Stomach smooth muscle (tissue), 2 donors: ENCODE measurements at regions not wholly inside any gene's neighbourhood (a gene's known extent, or its start where the extent isn't known, plus 50 kb on each side); places are given as distances from the start of the nearest gene placed in this dataset.

Experiments used
- H3K27ac ChIP-seq: one replicate; pipeline ENCODE4 v1.7.0; 2013; ENCODE audit warnings: mild to moderate bottlenecking, low read length, inconsistent platforms
- H3K27me3 ChIP-seq, 2 donors: one replicate each; pipeline ENCODE4 v1.7.0; 2013; ENCODE audit warnings: low read length in 2 of 2; ENCODE audit not compliant: insufficient read depth in 2 of 2, control insufficient read depth in 1 of 2
- H3K36me3 ChIP-seq, 2 donors: one replicate each; pipeline ENCODE4 v1.7.0; 2013; ENCODE audit warnings: low read length in 2 of 2; ENCODE audit not compliant: control insufficient read depth in 2 of 2, insufficient read depth in 2 of 2
- H3K4me1 ChIP-seq: one replicate; pipeline ENCODE4 v1.7.0; 2013; ENCODE audit warnings: low read length; ENCODE audit not compliant: control insufficient read depth, insufficient read depth
- H3K4me3 ChIP-seq, 2 donors: one replicate each; pipeline ENCODE4 v1.7.0; 2013; ENCODE audit warnings: low read length in 2 of 2
- H3K9ac ChIP-seq, 2 donors: one replicate each; pipeline ENCODE4 v1.7.0; 2013; ENCODE audit warnings: low read length in 2 of 2, mild to moderate bottlenecking in 1 of 2
- H3K9me3 ChIP-seq, 2 donors: one replicate each; pipeline ENCODE4 v1.7.0; 2013; ENCODE audit warnings: low read length in 2 of 2; ENCODE audit not compliant: control insufficient read depth in 2 of 2
- donor health status: healthy.
- donor health status: Pancreatic carcinoma.

DNA sequence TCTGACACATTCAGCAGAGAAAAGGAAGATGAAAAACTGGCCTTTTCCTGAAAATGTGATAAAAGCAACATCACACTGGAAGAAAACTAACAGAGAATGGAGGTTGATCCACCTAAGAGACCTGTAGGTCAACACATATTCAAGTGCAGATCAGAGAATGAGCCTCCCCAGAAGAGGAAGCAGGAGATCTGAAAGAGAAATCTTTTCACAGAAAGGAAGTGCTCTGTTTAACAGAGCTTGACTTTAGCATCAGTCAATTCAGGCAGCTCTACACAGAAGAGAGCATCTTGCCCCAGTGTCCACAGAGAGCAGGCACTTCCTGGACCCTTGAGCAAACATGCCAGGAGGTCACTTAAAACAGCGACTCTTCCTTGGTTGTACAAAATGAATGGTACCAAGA, 655.4 kb upstream of the GBE1 start:
- H3K4me1 ChIP-seq, result no peaks in the 10 kb centered on the region
- H3K36me3 ChIP-seq, result no peaks in the 10 kb centered on the region
- no peaks in the 10 kb centered on the region for H3K27me3 ChIP-seq
- H3K9me3 ChIP-seq, result no peaks in the 10 kb centered on the region
- H3K4me3 ChIP-seq, result no peak overlapping the region
- H3K9ac ChIP-seq, result no peak overlapping the region
- H3K27ac ChIP-seq, result no peak overlapping the region

DNA sequence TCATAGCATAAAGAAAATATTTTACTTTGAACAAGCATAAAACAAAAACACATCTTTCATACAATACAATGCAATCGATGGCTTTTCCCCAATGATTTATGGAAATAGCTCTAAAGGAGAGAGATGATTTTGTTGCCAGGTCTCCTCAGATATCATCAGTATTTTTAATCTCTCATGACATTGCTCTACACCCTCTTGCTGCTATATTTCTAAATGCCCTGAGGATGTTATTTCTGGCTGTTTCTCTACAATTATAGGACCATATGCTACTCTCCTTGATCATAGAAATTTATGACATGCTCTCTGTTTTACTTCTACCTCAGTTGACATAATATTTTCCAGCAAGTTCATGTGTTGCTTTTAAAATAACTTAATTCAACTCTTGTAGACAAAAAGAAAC, 654.9 kb upstream of the GBE1 start:
- Histone ChIP-seq H3K9ac (no peak overlapping the region), H3K4me3 (no peak overlapping the region), H3K9me3 (no peaks in the 10 kb centered on the region), H3K27ac (no peak overlapping the region), H3K27me3 (no peaks in the 10 kb centered on the region), H3K36me3 (no peaks in the 10 kb centered on the region), H3K4me1 (no peaks in the 10 kb centered on the region)

DNA sequence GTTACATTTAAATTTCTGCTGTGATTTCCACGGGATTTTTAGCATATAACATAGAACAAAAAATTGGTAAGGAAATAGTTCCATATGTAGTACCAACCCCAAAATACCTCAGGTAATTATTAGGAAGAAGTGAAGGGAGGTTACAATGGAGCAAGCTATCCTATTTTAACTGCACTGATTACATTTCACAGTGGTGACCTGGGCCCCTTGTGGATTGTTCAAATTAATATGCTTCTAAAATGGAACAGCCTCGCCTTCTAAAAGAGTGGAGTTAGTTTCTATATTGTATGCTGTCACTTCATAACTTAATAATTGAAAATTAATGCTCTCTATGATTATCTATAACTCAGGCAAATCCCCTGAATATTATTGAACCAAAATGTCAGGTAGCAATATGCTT, 651.7 kb upstream of the GBE1 start:
- H3K27me3 ChIP-seq, result no peaks in the 10 kb centered on the region
- no peak overlapping the region for H3K9ac ChIP-seq
- no peaks in the 10 kb centered on the region for H3K36me3 ChIP-seq
- H3K4me3 ChIP-seq, result no peak overlapping the region
- H3K27ac ChIP-seq, result no peak overlapping the region
- no peaks in the 10 kb centered on the region for H3K9me3 ChIP-seq
- no peaks in the 10 kb centered on the region for H3K4me1 ChIP-seq

DNA sequence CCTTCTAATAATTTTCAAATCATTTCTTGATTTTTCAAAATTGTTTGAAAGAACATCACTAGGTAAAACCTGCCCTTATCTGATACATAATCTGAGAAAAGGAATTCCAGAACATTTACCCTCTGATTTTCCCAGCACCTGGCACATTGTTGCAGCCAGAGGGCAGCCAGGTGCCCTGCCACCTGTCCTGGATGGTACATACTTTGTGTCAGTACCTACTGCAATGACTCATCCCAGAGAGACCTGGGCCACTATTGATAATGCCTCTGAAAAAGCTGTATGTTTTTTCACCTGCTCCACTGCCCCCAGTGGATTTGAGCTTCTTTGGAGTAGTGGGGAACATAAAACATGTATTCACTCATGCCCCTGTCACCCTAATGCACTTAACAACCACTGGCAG, 648.9 kb upstream of the GBE1 start:
- no peak overlapping the region for H3K4me3 ChIP-seq
- H3K9me3 ChIP-seq, result no peaks in the 10 kb centered on the region
- no peak overlapping the region for H3K9ac ChIP-seq

DNA sequence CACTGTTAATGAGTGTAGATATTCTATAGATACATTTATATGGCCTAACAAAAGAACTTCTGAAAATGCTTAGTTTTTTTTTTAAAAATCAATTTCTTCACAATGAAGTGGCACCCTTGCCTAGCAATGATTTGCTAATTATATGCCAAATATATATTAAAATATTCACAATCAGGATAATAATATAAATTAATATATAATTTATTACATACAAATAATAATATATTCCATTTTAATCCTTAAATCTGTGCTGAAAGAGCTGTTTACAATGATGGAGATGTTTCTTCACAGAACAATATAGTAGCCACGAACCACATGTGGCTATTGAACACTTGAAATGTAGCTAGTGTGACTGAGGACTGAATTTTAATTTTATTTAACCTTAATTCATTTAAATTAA, 648.4 kb upstream of the GBE1 start:
- Histone ChIP-seq H3K36me3 (no peaks in the 10 kb centered on the region), H3K27ac (no peak overlapping the region), H3K4me3 (no peak overlapping the region), H3K27me3 (no peaks in the 10 kb centered on the region), H3K4me1 (no peaks in the 10 kb centered on the region), H3K9me3 (no peaks in the 10 kb centered on the region), H3K9ac (no peak overlapping the region)

More for the DNA sequence above, 648.9 kb upstream of the GBE1 start:
- Histone ChIP-seq H3K4me1 (no peaks in the 10 kb centered on the region), H3K36me3 (no peaks in the 10 kb centered on the region), H3K27ac (no peak overlapping the region), H3K27me3 (no peaks in the 10 kb centered on the region)

DNA sequence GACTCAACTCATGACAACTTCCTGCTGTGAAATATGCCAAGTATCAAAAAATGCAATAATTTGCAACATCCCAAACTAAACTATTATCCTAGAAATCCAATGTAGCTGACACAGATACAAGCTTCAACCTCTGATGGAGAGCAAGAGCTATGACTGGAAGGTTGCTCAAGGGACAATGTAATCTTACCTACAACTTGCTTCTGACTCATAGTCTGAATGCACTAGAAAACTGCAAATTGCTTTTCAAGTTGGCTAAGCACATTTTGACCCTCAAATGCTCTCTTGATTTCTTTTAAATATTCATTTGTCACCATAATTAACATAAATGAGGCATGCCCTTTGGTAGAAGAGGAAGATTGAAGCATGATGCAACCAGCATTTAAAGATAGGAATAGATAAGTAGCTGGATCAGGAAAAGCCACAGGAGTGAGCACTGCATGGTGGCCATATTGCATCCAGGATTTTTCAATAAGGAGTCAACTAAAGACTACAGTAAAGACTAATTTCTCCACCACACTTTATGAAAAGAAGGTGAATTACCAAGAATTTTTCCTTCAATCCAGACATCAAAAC, 630.8 kb upstream of the GBE1 start:
- Histone ChIP-seq H3K4me1 (no peaks in the 10 kb centered on the region), H3K27me3 (no peaks in the 10 kb centered on the region), H3K9me3 (no peaks in the 10 kb centered on the region), H3K36me3 (no peaks in the 10 kb centered on the region), H3K4me3 (no peak overlapping the region), H3K9ac (no peak overlapping the region), H3K27ac (no peak overlapping the region)

DNA sequence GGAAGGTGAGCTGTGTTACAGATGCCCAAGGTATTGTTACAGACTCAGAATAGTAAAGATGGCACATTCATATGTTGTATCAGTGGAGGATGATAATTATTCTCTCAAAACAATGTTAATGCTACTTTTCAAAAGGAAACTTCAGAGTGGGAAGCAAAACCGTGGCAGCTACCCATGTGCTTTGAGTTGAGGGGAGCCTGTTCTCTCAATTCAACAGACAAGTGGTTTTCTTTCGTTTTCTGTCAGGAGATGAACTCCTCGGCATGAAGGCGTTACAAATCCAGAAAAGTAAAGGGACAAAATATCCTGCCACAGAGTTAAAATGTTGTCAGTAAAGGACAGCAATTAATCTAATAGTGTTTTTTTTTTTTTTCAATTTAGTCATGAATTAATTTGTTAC, 629.4 kb upstream of the GBE1 start:
- Histone ChIP-seq H3K9me3 (no peaks in the 10 kb centered on the region), H3K4me1 (no peaks in the 10 kb centered on the region), H3K27me3 (no peaks in the 10 kb centered on the region), H3K36me3 (no peaks in the 10 kb centered on the region), H3K9ac (no peak overlapping the region), H3K4me3 (no peak overlapping the region), H3K27ac (no peak overlapping the region)

DNA sequence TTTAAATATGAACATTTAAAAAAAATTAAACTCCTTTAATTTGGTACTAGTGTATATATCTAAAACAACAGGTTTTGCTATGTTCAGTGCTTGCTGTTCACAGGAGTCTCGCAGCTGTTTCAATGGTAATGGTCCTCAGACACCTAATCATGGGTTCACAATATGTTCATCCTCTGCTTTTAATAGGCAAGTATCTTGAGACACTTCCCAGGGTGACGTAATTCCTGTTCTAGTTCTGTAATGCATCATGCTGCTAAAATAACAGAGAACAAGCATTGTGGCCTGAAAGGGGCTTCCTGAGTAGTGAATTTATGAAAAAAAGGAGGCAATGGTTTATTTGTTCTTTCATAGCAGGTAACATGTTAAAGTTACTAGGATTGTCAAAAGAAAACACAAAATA, 625.2 kb upstream of the GBE1 start:
- no peak overlapping the region for H3K4me3 ChIP-seq
- no peaks in the 10 kb centered on the region for H3K27me3 ChIP-seq
- no peak overlapping the region for H3K9ac ChIP-seq
- H3K36me3 ChIP-seq, result no peaks in the 10 kb centered on the region
- H3K27ac ChIP-seq, result no peak overlapping the region
- no peaks in the 10 kb centered on the region for H3K4me1 ChIP-seq
- no peaks in the 10 kb centered on the region for H3K9me3 ChIP-seq

DNA sequence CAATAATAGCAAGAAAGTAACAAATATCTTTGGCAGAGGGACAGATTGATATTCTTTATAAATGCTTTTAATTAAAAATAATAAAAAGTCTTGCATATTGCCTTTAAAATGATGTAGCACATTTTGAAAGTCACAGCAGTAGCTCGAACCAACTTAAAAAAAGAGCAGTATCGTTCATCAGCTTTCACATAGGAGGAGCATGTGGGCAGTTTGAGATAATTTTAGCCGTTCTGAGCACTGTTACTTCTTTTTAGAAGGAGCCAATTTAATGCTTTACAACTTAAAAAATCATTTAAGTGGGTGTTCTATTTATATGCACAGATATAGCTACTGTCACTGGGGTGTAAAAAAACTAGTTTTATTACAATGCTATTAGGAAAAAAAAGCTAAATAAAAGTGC, 622.7 kb upstream of the GBE1 start:
- no peak overlapping the region for H3K4me3 ChIP-seq
- H3K36me3 ChIP-seq, result no peaks in the 10 kb centered on the region
- H3K4me1 ChIP-seq, result no peaks in the 10 kb centered on the region
- H3K27ac ChIP-seq, result no peak overlapping the region
- no peaks in the 10 kb centered on the region for H3K9me3 ChIP-seq
- no peaks in the 10 kb centered on the region for H3K27me3 ChIP-seq
- no peak overlapping the region for H3K9ac ChIP-seq

DNA sequence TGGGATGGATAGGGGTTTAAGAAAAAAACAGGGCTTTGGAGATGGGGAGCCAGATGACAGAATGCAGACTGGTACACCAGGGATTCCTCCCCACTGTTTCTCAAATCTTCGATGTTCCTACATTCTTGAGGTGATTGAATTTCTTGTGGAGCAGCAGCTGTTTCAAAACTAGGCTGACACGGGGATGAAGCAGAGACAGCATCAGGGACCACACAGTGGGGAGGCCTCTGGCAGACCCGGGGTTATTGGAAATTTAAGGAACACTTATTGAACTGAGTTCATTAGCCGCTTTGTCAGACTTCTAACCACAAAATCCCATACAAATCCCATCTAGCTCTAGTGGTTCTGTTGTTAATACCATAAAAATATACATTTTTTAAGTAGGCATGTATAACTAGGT, 621.4 kb upstream of the GBE1 start:
- Histone ChIP-seq H3K4me1 (no peaks in the 10 kb centered on the region), H3K36me3 (no peaks in the 10 kb centered on the region), H3K9ac (no peak overlapping the region), H3K9me3 (no peaks in the 10 kb centered on the region), H3K4me3 (no peak overlapping the region), H3K27me3 (no peaks in the 10 kb centered on the region), H3K27ac (no peak overlapping the region)

DNA sequence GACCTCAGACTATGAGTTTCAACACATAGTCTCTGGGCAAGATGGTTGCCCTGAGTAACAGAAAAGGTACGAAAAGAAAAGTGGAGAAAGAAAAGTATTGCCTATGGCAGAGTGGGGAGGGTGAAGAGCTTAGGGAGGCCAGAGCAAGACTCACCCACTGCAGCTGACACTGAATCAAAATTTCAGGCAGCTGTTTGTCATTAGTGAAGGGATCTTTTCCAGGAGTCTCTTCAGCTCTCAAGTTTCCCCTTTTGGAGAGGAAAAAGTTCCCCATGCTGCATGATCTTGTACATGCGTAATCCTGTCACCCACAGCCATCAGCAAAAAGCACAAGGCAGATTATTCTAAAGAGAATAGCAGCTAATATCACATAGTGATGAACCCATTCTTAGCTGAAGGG, 616.9 kb upstream of the GBE1 start:
- Histone ChIP-seq H3K9me3 (no peaks in the 10 kb centered on the region), H3K4me3 (no peak overlapping the region), H3K36me3 (no peaks in the 10 kb centered on the region), H3K9ac (no peak overlapping the region), H3K4me1 (no peaks in the 10 kb centered on the region), H3K27ac (no peak overlapping the region), H3K27me3 (no peaks in the 10 kb centered on the region)
